A172 (cell line): ENCODE measurements at regions not wholly inside any gene's neighbourhood (a gene's known extent, or its start where the extent isn't known, plus 50 kb on each side); places are given as distances from the start of the nearest gene placed in this dataset.
A peak's percentile ranks its signal among the peaks of the same experiment; 100 is the strongest.
"Not testable (repeated sequence)": the region's sequence is repeated elsewhere in the genome, so short reads cannot be mapped to it uniquely, and the experiment has no call there.

Experiments used
- DNase-seq: peaks from one replicate; pipeline ENCODE4 v3.0.0-alpha.2; 2015; ENCODE audit warnings: low spot score

DNA sequence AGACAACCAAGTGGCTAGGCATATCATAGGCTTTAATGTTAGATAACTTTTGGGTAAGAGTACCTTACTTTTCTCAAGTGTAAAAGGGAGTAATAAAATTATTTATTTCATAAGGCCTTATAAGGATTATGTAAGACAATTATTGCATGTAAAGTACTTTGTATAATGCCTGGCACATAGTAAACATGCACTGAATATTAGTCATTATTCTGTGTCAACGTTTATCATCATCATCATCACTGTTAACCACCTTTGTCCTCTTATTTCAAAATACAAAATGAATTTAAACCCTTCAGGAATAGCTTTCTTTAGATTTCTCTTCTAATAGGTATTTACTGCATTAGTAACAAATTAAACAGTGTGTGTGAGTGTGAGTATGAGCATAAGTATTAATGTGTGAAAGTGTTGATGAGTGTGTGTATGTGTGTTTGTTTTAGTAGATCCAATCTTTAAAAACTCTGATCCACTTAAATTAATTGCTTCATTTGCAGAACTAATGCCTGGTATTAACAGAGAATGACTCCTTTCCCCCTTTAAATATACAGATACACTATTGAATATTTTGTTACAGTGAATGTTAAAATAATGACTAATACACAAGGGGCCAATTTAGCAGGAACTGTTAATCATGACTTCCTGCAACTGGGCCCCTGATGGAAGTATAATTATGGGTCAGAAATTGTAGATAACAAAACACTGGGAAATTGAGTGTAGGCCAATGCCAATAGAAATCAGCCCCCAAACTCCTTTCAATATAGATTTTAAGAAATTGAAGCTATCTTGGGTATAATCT, 213.3 kb upstream of the FZD8 start:
- DNase-seq, result no peak

- DNase-seq, result no peak
Measured at GRCh38 chr10:35854661-35855060, 212.6 kb upstream of the FZD8 start.

GRCh38 chr10:35852721-35853120, 210.6 kb upstream of the FZD8 start:
- DNase-seq, result no peak

DNA sequence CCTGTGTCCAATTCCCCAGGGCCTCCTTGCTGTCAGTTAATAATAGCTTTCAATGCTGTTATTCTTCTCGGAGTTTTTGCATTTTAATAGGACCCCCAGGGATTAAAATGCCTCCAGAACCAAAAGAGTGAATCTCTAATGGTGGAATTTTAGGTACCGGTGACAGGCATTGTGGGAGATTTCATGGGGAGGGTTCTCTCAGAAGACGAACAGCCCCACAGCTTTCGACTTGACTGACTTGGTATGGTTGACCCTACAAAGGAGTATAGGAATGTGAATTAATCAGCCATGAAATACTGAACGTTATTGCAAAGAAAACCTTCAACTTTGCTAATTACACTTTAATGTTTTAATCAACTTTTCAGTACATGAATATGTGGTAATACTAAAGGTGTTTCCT, 206.3 kb upstream of the FZD8 start:
- DNase-seq, result no peak

- no peak for DNase-seq
Measured at GRCh38 chr10:35844686-35845085, 202.6 kb upstream of the FZD8 start.

GRCh38 chr10:35843524-35844181, 201.6 kb upstream of the FZD8 start:
- DNase-seq, result no peak

DNA sequence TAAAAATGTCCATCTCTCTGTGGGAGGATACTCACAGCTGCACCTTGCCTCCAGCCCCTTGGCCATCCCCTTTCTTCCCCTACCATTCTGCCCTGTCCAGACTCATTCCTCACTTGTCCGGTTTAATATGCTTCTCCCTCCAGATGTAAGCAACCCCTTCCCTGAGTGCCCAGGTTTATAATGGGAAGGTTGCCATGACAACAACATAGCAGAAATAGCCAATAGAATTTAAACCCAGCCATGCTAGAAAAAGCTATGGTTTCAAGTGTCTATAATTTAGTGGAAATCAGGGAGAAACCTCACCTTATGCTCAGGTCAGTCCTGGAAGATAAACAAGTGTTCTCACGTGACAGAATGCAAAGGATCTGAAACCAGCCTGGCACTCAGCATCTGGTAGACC, 196.0 kb upstream of the FZD8 start:
- no peak for DNase-seq

DNA sequence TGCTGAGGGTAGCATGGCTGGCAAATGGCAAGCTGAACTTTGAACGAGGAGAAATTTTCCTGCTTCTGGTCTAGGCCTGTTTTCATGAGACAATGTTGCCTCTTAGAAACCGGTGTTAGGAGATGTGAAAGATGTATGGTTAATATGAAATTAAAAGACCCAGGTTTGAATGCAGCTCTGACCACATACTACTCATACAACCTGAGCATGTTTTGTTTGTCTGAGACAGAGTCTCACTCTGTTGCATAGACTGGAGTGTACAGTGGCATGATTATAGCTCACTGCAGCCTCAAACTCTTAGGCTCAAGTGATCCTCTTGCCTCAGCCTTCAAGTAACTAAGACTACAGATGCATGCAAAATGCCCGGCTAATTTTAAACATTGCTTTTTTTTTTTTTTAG, 193.4 kb upstream of the FZD8 start:
- no peak for DNase-seq

DNA sequence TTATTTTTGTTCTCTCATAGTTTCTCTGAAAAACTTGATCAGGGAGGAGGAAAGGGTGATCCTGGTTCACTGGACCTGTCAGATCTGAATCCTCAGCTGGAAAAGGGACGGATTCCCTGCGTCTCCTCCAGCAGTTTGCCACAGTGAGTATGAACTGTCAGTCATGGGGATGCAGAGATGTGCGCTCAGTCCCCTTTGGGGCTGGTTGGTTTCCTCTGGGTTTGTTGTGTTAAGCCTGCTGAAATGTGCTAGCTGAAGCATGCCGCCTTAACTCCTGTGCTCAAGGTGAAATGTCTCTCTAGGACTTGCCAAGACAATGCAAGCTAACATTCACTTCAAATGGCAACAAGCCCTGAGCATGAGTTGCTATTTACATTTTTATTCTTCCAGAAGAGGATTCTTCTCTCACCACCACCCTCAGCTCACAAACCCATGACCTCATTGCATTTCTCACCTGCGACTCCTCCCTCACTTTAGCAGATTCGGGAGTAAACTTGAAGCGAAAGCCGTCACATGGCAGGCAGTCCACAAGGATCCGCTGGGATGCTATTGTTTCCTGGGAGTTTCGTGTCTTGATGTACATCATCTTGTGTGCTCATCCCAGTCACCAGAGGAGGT, 192.9 kb upstream of the FZD8 start:
- no peak for DNase-seq

DNA sequence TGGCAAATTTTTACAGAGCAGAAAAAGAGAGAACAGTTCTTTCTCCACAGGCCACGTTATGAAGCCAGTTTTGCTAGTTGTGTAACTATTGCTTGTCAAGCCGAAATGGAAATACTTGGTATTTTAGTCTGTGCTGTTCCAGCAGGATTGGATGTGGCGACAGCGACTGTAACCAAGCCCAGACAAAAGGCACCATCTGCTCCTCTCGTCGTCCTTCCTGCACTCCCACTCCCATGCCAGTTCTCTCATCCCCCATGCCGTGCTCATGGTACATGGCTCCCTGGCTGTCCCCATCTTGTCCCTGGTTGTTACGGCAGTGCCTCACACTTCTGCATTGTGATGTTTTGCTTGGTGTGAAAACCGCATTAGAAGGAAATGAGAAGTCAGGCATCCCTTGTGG, 185.7 kb upstream of the FZD8 start:
- DNase-seq, result no peak

- DNase-seq, result no peak
Measured at GRCh38 chr10:35824704-35825103, 182.6 kb upstream of the FZD8 start.

GRCh38 chr10:35822316-35822715, 180.2 kb upstream of the FZD8 start:
- peak; percentile 70 for DNase-seq

GRCh38 chr10:35821339-35821911, 179.3 kb upstream of the FZD8 start:
- peak; percentile 34 for DNase-seq

GRCh38 chr10:35819736-35820135, 177.6 kb upstream of the FZD8 start:
- no peak for DNase-seq

- DNase-seq, result no peak
Measured at GRCh38 chr10:35819011-35819410, 176.9 kb upstream of the FZD8 start.

DNA sequence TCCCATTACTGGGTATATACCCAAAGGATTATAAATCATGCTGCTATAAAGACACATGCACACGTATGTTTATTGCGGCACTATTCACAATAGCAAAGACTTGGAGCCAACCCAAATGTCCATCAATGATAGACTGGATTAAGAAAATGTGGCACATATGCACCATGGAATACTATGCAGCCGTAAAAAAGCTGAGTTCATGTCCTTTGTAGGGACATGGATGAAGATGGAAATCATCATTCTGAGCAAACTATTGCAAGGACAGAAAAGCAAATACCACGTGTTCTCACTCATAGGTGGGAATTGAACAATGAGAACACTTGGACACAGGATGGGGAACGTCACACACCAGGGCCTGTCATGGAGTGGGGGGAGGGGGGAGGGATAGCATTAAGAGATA, 175.0 kb upstream of the FZD8 start:
- DNase-seq, result not testable (repeated sequence)

- no peak for DNase-seq
Measured at GRCh38 chr10:35813219-35813618, 171.1 kb upstream of the FZD8 start.

DNA sequence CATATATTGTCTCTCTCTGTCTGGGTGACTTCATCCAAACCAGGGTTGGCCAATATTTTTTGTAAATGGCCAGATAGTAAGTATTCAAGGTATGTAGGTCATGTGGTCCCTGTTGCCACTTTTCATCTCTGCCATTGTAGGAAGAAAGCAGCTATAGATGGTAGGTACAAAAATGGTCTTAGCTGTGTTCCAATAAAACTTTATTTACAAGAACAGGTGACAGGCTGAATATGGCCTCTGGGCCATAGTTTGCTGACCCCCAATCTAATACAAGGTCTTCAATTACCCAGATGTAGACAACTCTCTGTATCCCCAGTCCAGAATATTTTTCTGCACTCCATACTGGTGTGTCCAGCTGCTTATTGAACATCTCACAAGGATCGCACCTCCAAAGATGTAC, 166.2 kb upstream of the FZD8 start:
- no peak for DNase-seq

- no peak for DNase-seq
Measured at GRCh38 chr10:35803046-35803445, 160.9 kb upstream of the FZD8 start.

DNA sequence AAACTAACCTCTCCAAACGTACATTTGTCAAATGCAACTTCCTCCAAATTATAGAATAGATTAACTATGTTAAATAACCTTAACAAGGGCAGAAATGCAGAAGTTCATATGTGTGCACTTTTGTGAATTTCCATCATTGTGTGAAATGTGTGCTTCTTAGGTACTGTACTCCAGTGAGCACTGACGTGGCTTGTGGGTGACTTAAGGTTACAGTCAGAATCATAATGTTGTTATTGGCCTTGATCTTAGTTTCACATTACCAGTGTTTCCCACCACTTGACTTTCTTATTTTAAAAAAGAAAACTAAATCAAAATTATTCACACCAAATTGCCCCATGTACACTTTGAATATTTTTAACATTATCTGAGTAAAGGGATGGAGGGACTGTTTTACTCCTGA, 155.1 kb upstream of the FZD8 start:
- DNase-seq, result no peak

GRCh38 chr10:35795131-35795824, 153.2 kb upstream of the FZD8 start:
- DNase-seq, result peak; percentile 68

GRCh38 chr10:35794703-35795102, 152.6 kb upstream of the FZD8 start:
- DNase-seq, result no peak
